NB4 (cell line): ENCODE measurements at regions not wholly inside any gene's neighbourhood (a gene's known extent, or its start where the extent isn't known, plus 50 kb on each side); places are given as distances from the start of the nearest gene placed in this dataset.

ENCODE experiments used
- MYC ChIP-seq: IDR thresholded peaks from 2 replicates; pipeline ENCODE4 v1.6.1; 2011; ENCODE audit warnings: low read depth, low read length
- POLR2A ChIP-seq: IDR thresholded peaks from 2 replicates; pipeline ENCODE4 v1.6.1; 2011; ENCODE audit warnings: mild to moderate bottlenecking; ENCODE audit not compliant: insufficient read length; ENCODE audit errors: extremely low read depth
- TF ChIP-seq, protein P1 (sequence below): IDR thresholded peaks from one replicate; pipeline ENCODE4 v1.5.1; 2012; ENCODE audit warnings: low read depth, low read length
- TF ChIP-seq, protein P2 (sequence below): IDR thresholded peaks from 2 replicates; pipeline ENCODE4 v1.6.1; 2011; ENCODE audit warnings: low read depth, low read length

DNA sequence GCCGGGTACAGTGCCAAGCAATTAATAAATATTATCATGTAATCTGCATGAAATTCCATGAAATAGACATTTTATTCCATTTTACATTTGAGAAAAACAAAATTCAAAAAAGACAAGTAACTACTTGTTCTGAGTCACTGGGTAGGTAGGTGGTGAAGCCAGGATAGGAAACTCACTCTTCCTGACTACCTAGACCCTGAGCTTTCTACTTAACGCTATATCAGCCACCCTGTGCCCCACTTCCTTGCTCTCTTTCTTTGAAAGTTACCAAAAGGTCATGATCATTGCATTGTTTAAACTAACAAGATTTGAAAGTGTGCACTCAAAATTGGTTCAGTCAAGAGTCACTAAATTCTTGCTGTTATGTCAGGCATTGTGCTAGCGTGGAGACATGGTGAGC is 235.7 kb downstream of the CD83 start:
- TF ChIP-seq, protein P1, sequence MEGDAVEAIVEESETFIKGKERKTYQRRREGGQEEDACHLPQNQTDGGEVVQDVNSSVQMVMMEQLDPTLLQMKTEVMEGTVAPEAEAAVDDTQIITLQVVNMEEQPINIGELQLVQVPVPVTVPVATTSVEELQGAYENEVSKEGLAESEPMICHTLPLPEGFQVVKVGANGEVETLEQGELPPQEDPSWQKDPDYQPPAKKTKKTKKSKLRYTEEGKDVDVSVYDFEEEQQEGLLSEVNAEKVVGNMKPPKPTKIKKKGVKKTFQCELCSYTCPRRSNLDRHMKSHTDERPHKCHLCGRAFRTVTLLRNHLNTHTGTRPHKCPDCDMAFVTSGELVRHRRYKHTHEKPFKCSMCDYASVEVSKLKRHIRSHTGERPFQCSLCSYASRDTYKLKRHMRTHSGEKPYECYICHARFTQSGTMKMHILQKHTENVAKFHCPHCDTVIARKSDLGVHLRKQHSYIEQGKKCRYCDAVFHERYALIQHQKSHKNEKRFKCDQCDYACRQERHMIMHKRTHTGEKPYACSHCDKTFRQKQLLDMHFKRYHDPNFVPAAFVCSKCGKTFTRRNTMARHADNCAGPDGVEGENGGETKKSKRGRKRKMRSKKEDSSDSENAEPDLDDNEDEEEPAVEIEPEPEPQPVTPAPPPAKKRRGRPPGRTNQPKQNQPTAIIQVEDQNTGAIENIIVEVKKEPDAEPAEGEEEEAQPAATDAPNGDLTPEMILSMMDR: no peak
- TF ChIP-seq, protein P2, sequence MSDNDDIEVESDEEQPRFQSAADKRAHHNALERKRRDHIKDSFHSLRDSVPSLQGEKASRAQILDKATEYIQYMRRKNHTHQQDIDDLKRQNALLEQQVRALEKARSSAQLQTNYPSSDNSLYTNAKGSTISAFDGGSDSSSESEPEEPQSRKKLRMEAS: no peak
- TF ChIP-seq POLR2A: no peak
- no peak for TF ChIP-seq MYC
